HEK293 (cell line): ENCODE measurements at regions not wholly inside any gene's neighbourhood (a gene's known extent, or its start where the extent isn't known, plus 50 kb on each side); places are given as distances from the start of the nearest gene placed in this dataset.

Experiments used
- CTCF ChIA-PET: fragments of 350-600 bp; formaldehyde crosslinking; extraction: SDS; loops from one replicate; lab custom pipeline; 2021; ENCODE audit warnings: antibody characterized with exemption; lab: Yijun Ruan, JAX
- POLR2A ChIA-PET: fragments of 300-600 bp; formaldehyde crosslinking; extraction: SDS; loops from one replicate; lab custom pipeline; 2020; ENCODE audit warnings: antibody characterized with exemption, inconsistent platforms; lab: Yijun Ruan, JAX
- H3K27ac ChIP-seq: fragments of 200-500 bp; sonication (Bioruptor generic); 2 replicates; pipeline ENCODE4 v1.5.1; 2014; ENCODE audit warnings: low read depth, low read length, control low read depth, inconsistent platforms; ENCODE audit errors: extremely low read depth
- H3K36me3 ChIP-seq, 2 experiments: fragments of 200-500 bp in 1 of 2; sonication (Bioruptor generic) in 1 of 2; 1 replicate in 1 of 2; 2 replicates in 1 of 2; pipeline ENCODE4 v1.5.1; 2014 to 2017; ENCODE audit warnings: inconsistent platforms in 2 of 2, low read length in 2 of 2; ENCODE audit not compliant: control insufficient read depth in 2 of 2, insufficient read depth in 1 of 2
- H3K4me1 ChIP-seq: fragments of 200-500 bp; sonication (Bioruptor generic); 2 replicates; pipeline ENCODE4 v1.5.1; 2014; ENCODE audit warnings: mild to moderate bottlenecking, low read length, inconsistent platforms; ENCODE audit not compliant: control insufficient read depth, insufficient read depth
- H3K4me3 ChIP-seq: 2 replicates; pipeline ENCODE4 v1.5.1; 2011; ENCODE audit warnings: low read depth, mild to moderate bottlenecking, control low read depth, low read length, moderate library complexity
- H3K9me3 ChIP-seq: fragments of 200-500 bp; sonication (Bioruptor generic); 2 replicates; pipeline ENCODE4 v1.5.1; 2014; ENCODE audit warnings: low read depth, low read length, inconsistent platforms; ENCODE audit not compliant: control insufficient read depth, insufficient read depth
- CTCF ChIP-seq: fragments of 450-650 bp; formaldehyde crosslinking; IDR thresholded peaks from 2 replicates; pipeline ENCODE4 v1.5.1; 2016; ENCODE audit warnings: missing biosample characterization, missing genetic modification characterization
- GLIS2 ChIP-seq: fragments of 450-650 bp; formaldehyde crosslinking; IDR thresholded peaks from 2 replicates; pipeline ENCODE4 v1.5.1; 2016; ENCODE audit warnings: missing biosample characterization, missing genetic modification characterization
- PRDM10 ChIP-seq: fragments of 450-650 bp; formaldehyde crosslinking; IDR thresholded peaks from 2 replicates; pipeline ENCODE4 v1.5.1; 2016; ENCODE audit warnings: missing biosample characterization, missing genetic modification characterization
- SETDB1 ChIP-seq: IDR thresholded peaks from one replicate; pipeline ENCODE4 v1.6.1; 2017; ENCODE audit warnings: mild to moderate bottlenecking, low read length, moderate library complexity, mixed read lengths; ENCODE audit not compliant: insufficient read length
- TRIM28 ChIP-seq: IDR thresholded peaks from 2 replicates; pipeline ENCODE4 v1.6.1; 2011; ENCODE audit warnings: low read length, control low read depth, borderline replicate concordance
- ZBTB1 ChIP-seq: fragments of 450-650 bp; formaldehyde crosslinking; IDR thresholded peaks from 2 replicates; pipeline ENCODE4 v1.5.1; 2016; ENCODE audit warnings: missing biosample characterization, missing genetic modification characterization
- ZBTB49 ChIP-seq: fragments of 450-650 bp; formaldehyde crosslinking; IDR thresholded peaks from 2 replicates; pipeline ENCODE4 v1.5.1; 2016; ENCODE audit warnings: missing biosample characterization, missing genetic modification characterization, low read depth
- ZNF10 ChIP-seq: fragments of 450-650 bp; formaldehyde crosslinking; IDR thresholded peaks from 2 replicates; pipeline ENCODE4 v1.5.1; 2017; ENCODE audit warnings: missing biosample characterization, missing genetic modification characterization
- ZNF146 ChIP-seq: fragments of 450-650 bp; formaldehyde crosslinking; IDR thresholded peaks from 2 replicates; pipeline ENCODE4 v1.5.1; 2016; ENCODE audit warnings: missing biosample characterization, missing genetic modification characterization
- ZNF202 ChIP-seq: fragments of 450-650 bp; formaldehyde crosslinking; IDR thresholded peaks from 2 replicates; pipeline ENCODE4 v1.5.1; 2016; ENCODE audit warnings: missing biosample characterization, missing genetic modification characterization, borderline replicate concordance
- ZNF324 ChIP-seq: fragments of 450-650 bp; formaldehyde crosslinking; IDR thresholded peaks from 2 replicates; pipeline ENCODE4 v1.5.1; 2016; ENCODE audit warnings: missing biosample characterization, missing genetic modification characterization
- ZNF37A ChIP-seq: fragments of 450-650 bp; IDR thresholded peaks from 2 replicates; pipeline ENCODE4 v1.5.1; 2018; ENCODE audit warnings: missing biosample characterization, missing genetic modification characterization
- ZNF449 ChIP-seq: fragments of 450-650 bp; formaldehyde crosslinking; IDR thresholded peaks from 2 replicates; pipeline ENCODE4 v1.5.1; 2017; ENCODE audit warnings: missing biosample characterization, mild to moderate bottlenecking, missing genetic modification characterization, moderate library complexity
- ZNF529 ChIP-seq: fragments of 450-650 bp; formaldehyde crosslinking; IDR thresholded peaks from 2 replicates; pipeline ENCODE4 v1.5.1; 2017; ENCODE audit warnings: missing genetic modification characterization, missing biosample characterization; ENCODE audit not compliant: insufficient replicate concordance
- ZNF549 ChIP-seq: fragments of 450-650 bp; IDR thresholded peaks from 2 replicates; pipeline ENCODE4 v1.5.1; 2018; ENCODE audit warnings: missing biosample characterization, missing genetic modification characterization, mild to moderate bottlenecking, inconsistent platforms, moderate library complexity
- ZNF585B ChIP-seq: fragments of 450-650 bp; formaldehyde crosslinking; IDR thresholded peaks from 2 replicates; pipeline ENCODE4 v1.5.1; 2016; ENCODE audit warnings: missing biosample characterization, missing genetic modification characterization
- ZNF610 ChIP-seq: fragments of 450-650 bp; formaldehyde crosslinking; IDR thresholded peaks from 2 replicates; pipeline ENCODE4 v1.5.1; 2016; ENCODE audit warnings: missing biosample characterization, missing genetic modification characterization, borderline replicate concordance
- ZNF692 ChIP-seq: fragments of 450-650 bp; formaldehyde crosslinking; IDR thresholded peaks from 2 replicates; pipeline ENCODE4 v1.5.1; 2016; ENCODE audit warnings: missing biosample characterization, missing genetic modification characterization
- ZNF792 ChIP-seq: fragments of 450-650 bp; formaldehyde crosslinking; IDR thresholded peaks from 2 replicates; pipeline ENCODE4 v1.5.1; 2016; ENCODE audit warnings: missing biosample characterization, missing genetic modification characterization

- TF ChIP-seq ZBTB49: no peak
These were observed 678.6 kb downstream of the PTPRU start (continued) for GRCh38 chr1:29914936-29915335.

GRCh38 chr1:29912425-29912824 lies 676.1 kb downstream of the PTPRU start:
- Histone ChIP-seq H3K4me3 (no peak overlapping the region), H3K4me1 (no peaks in the 10 kb centered on the region), H3K27ac (no peak overlapping the region), H3K9me3 (no peaks in the 10 kb centered on the region), H3K36me3 (no peaks in the 10 kb centered on the region)
- CTCF ChIA-PET: interaction anchor here (0.6 to 1.6 kb wide), 4 partner anchors 59 to 398 kb away, joined by 3 to 4 read pairs (median 4); no protein-coding TSS in a partner anchor
- peak; percentile 19 for TF ChIP-seq SETDB1
- no peak for TF ChIP-seq ZNF449 (tag by site-specific recombination)
- POLR2A ChIA-PET: no interaction called here

- Histone ChIP-seq H3K9me3 (no peaks in the 10 kb centered on the region), H3K4me3 (no peak overlapping the region), H3K4me1 (no peaks in the 10 kb centered on the region), H3K36me3 (no peaks in the 10 kb centered on the region), H3K27ac (no peak overlapping the region)
- POLR2A ChIA-PET: no interaction called here
- CTCF ChIA-PET: interaction anchor here (0.9 to 1.3 kb wide), 2 partner anchors 11 to 470 kb away, joined by 3 to 4 read pairs; no protein-coding TSS in a partner anchor
- TF ChIP-seq ZNF549 (tag by site-specific recombination) (no peak), ZNF585B (no peak)
These were observed 673.6 kb downstream of the PTPRU start for GRCh38 chr1:29909962-29910361.

- Histone ChIP-seq H3K4me3 (no peak overlapping the region), H3K9me3 (no peaks in the 10 kb centered on the region), H3K27ac (no peak overlapping the region), H3K36me3 (no peaks in the 10 kb centered on the region), H3K4me1 (no peaks in the 10 kb centered on the region)
- ChIA-PET CTCF (interaction anchor here (0.6 kb wide), 1 partner anchor 782 kb away, joined by 5 read pairs; no protein-coding TSS in a partner anchor), POLR2A (no interaction called here)
- TF ChIP-seq PRDM10 (tag by site-specific recombination) (no peak), ZNF202 (no peak), ZNF792 (tag by site-specific recombination) (no peak), ZNF529 (tag by site-specific recombination) (no peak), CTCF (no peak), ZNF610 (tag by site-specific recombination) (no peak), ZNF692 (tag by site-specific recombination) (no peak), TRIM28 (no peak), ZNF10 (tag by site-specific recombination) (no peak), ZNF324 (tag by site-specific recombination) (no peak), ZNF37A (tag by site-specific recombination) (no peak), ZBTB1 (tag by site-specific recombination) (no peak), ZNF549 (tag by site-specific recombination) (no peak), ZNF146 (no peak), GLIS2 (tag by site-specific recombination) (no peak)
These were observed 671.3 kb downstream of the PTPRU start for GRCh38 chr1:29907596-29907995.
